K562 (cell line): ENCODE measurements at regions not wholly inside any gene's neighbourhood (a gene's known extent, or its start where the extent isn't known, plus 50 kb on each side); places are given as distances from the start of the nearest gene placed in this dataset.

Experiments
- ATAC-seq: fragments of 200-7000 bp; cut with Tn5 transposase; 3 replicates; pipeline ENCODE4 v1.9.1; 2020; ENCODE audit warnings: moderate library complexity
- BruUV-seq: library from RNA; stranded (reverse); fragments of 400-500 nt; replicated peaks from 2 replicates; lab custom pipeline; 2021; lab: Mats Ljungman, UMichigan
- CTCF ChIA-PET: fragments of 300-600 bp; formaldehyde crosslinking; extraction: SDS; loops from one replicate; lab custom pipeline; 2021; ENCODE audit warnings: low intra/inter-chr PET ratio; lab: Yijun Ruan, JAX
- POLR2A ChIA-PET: fragments of 300-600, 350-650 bp; sonication (Branson Sonifier 250); formaldehyde crosslinking; extraction: SDS; loops from one replicate; lab custom pipeline; 2021; ENCODE audit warnings: antibody characterized with exemption, inconsistent platforms; lab: Yijun Ruan, JAX
- DNase-seq, 4 experiments: peaks; one replicate each; pipeline versions ENCODE4 v3.0.0 to v3.0.0-alpha.2; 2011 to 2018; ENCODE audit warnings: low spot score in 3 of 4, mixed read lengths in 3 of 4; ENCODE audit errors: extremely low read depth in 1 of 4
- FAIRE-seq: peaks from 2 replicates; lab custom pipeline; 2011; peaks lifted over from hg19 to GRCh38; lab: Jason Lieb, UNC
- H2AFZ ChIP-seq: 2 replicates; pipeline ENCODE4 v1.6.0; 2011; ENCODE audit warnings: low read depth, low read length, control low read depth, inconsistent platforms
- H3K27ac ChIP-seq: fragments of 200-600 bp; 3 replicates; pipeline ENCODE4 v1.8.0; 2011; ENCODE audit warnings: low read depth, mild to moderate bottlenecking, control low read depth, inconsistent platforms, low read length, moderate library complexity, mixed read lengths; ENCODE audit errors: extremely low read depth
- H3K27me3 ChIP-seq, 2 experiments: fragments of 300-600 bp in 1 of 2; 2 replicates in 1 of 2; 3 replicates in 1 of 2; pipeline versions ENCODE4 v1.6.0 to v1.8.0; 2011; ENCODE audit warnings: inconsistent platforms in 2 of 2, low read length in 2 of 2, mild to moderate bottlenecking in 1 of 2, mixed read lengths in 1 of 2, moderate library complexity in 1 of 2; ENCODE audit not compliant: control insufficient read depth in 2 of 2, insufficient read depth in 2 of 2
- H3K36me3 ChIP-seq: fragments of 300-600 bp; 3 replicates; pipeline ENCODE4 v1.8.0; 2011; ENCODE audit warnings: mild to moderate bottlenecking, low read length, inconsistent platforms; ENCODE audit not compliant: control insufficient read depth, insufficient read depth
- H3K4me1 ChIP-seq, 2 experiments: fragments of 200-600 bp in 1 of 2; replicated peaks in 1 of 2; 2 replicates in 1 of 2; 3 replicates in 1 of 2; pipeline versions ENCODE4 v1.5.1 to v1.8.0; 2011; ENCODE audit warnings: inconsistent platforms in 2 of 2, low read length in 2 of 2, mild to moderate bottlenecking in 1 of 2, mixed read lengths in 1 of 2, moderate library complexity in 1 of 2; ENCODE audit not compliant: control insufficient read depth in 2 of 2, insufficient read depth in 2 of 2
- H3K4me2 ChIP-seq: 2 replicates; pipeline ENCODE4 v1.6.1; 2011; ENCODE audit warnings: low read length, control low read depth, inconsistent platforms, mixed read lengths; ENCODE audit not compliant: insufficient read depth
- H3K4me3 ChIP-seq: fragments of 200-600 bp; sonication (generic), shearing (Covaris generic); 2 replicates; pipeline ENCODE4 v1.5.1; 2016; ENCODE audit warnings: control low read depth, inconsistent platforms
- H3K79me2 ChIP-seq: fragments of 200-600 bp; 3 replicates; pipeline ENCODE4 v1.8.0; 2011; ENCODE audit warnings: low read length, inconsistent platforms; ENCODE audit not compliant: control insufficient read depth, insufficient read depth
- H3K9ac ChIP-seq, 2 experiments: 2 replicates each; pipeline versions ENCODE4 v1.6.0 to v1.6.1; 2011; ENCODE audit warnings: low read depth in 2 of 2, low read length in 2 of 2, control low read depth in 1 of 2, inconsistent platforms in 1 of 2, mild to moderate bottlenecking in 1 of 2, mixed read lengths in 1 of 2; ENCODE audit not compliant: insufficient read depth in 1 of 2
- H3K9me1 ChIP-seq: one replicate; pipeline ENCODE4 v1.6.0; 2011; ENCODE audit warnings: inconsistent platforms, mild to moderate bottlenecking, low read length, moderate library complexity; ENCODE audit not compliant: control insufficient read depth, insufficient read depth
- H3K9me3 ChIP-seq: replicated peaks from 2 replicates; pipeline ENCODE4 v1.5.1; 2011; ENCODE audit warnings: low read depth, low read length, inconsistent platforms; ENCODE audit not compliant: control insufficient read depth, insufficient read depth
- H4K20me1 ChIP-seq: replicated peaks from 2 replicates; pipeline ENCODE4 v1.6.1; 2011; ENCODE audit warnings: low read length, inconsistent platforms, mixed read lengths; ENCODE audit not compliant: control insufficient read depth, insufficient read depth
- ARID3B ChIP-seq: fragments of 250-450 bp; sonication (Bioruptor Pico); IDR thresholded peaks from 2 replicates; pipeline ENCODE4 v1.4.0; 2020; ENCODE audit warnings: borderline replicate concordance
- BRD9 ChIP-seq: fragments of 450-650 bp; IDR thresholded peaks from 2 replicates; pipeline ENCODE4 v1.6.1; 2018; ENCODE audit warnings: low read depth; ENCODE audit not compliant: partially characterized antibody
- EP400 ChIP-seq: fragments of 450-650 bp; IDR thresholded peaks from 2 replicates; pipeline ENCODE4 v1.6.1; 2017; ENCODE audit warnings: antibody characterized with exemption, mild to moderate bottlenecking, moderate library complexity
- FOXP1 ChIP-seq: sonication (generic); formaldehyde crosslinking; IDR thresholded peaks from 2 replicates; pipeline ENCODE4 v1.8.0; 2022; ENCODE audit warnings: mild to moderate bottlenecking, missing genetic modification reagents
- MAFF ChIP-seq: IDR thresholded peaks from 2 replicates; pipeline ENCODE4 v1.6.1; 2012; ENCODE audit warnings: low read length, improper control_type of control experiment
- NKRF ChIP-seq: fragments of 450-650 bp; IDR thresholded peaks from 2 replicates; pipeline ENCODE4 v1.6.1; 2016; ENCODE audit warnings: borderline replicate concordance
- POLR2G ChIP-seq: fragments of 200-400 bp; formaldehyde crosslinking; IDR thresholded peaks from 2 replicates; pipeline ENCODE4 v1.6.1; 2017; ENCODE audit warnings: low read depth, mild to moderate bottlenecking, antibody characterized with exemption, low read length, moderate library complexity
- RCOR1 ChIP-seq, 2 experiments: IDR thresholded peaks; 2 replicates each; pipeline ENCODE4 v1.6.1; 2012; ENCODE audit warnings: low read depth in 2 of 2, low read length in 2 of 2, borderline replicate concordance in 1 of 2, improper control_type of control experiment in 1 of 2
- SNAPC5 ChIP-seq: fragments of 250-450 bp; sonication (Bioruptor Pico); IDR thresholded peaks from 2 replicates; pipeline ENCODE4 v1.8.0; 2021; ENCODE audit warnings: moderate library complexity, mild to moderate bottlenecking, inconsistent platforms
- XRCC5 ChIP-seq: fragments of 200-400 bp; formaldehyde crosslinking; IDR thresholded peaks from 2 replicates; pipeline ENCODE4 v1.6.1; 2017; ENCODE audit warnings: low read depth, mild to moderate bottlenecking, low read length
- ZFP36 ChIP-seq: fragments of 150-350 bp; IDR thresholded peaks from 2 replicates; pipeline ENCODE4 v1.6.1; 2018; ENCODE audit warnings: low read length, low read depth; ENCODE audit not compliant: partially characterized antibody
- ZNF121 ChIP-seq: sonication (generic); formaldehyde crosslinking; conservative IDR thresholded peaks from 2 replicates; pipeline ENCODE4 v1.8.0; 2022; ENCODE audit warnings: missing genetic modification reagents
- ZNF766 ChIP-seq: fragments of 200-800 bp; sonication (Bioruptor generic); conservative IDR thresholded peaks from 2 replicates; pipeline ENCODE4 v1.6.1; 2016; ENCODE audit warnings: missing genetic modification characterization, missing compliant biosample characterization
- ZSCAN29 ChIP-seq: fragments of 450-650 bp; IDR thresholded peaks from 2 replicates; pipeline ENCODE4 v1.6.1; 2017
- whole genome bisulfite sequencing: fragments of 100-300 bp; shearing (Covaris generic); methylation state at CpG from one replicate; pipeline ENCODE4 v1.1.6; 2016; ENCODE audit warnings: low coverage, mixed read lengths; ENCODE audit not compliant: insufficient coverage; ENCODE audit errors: missing lambda C conversion rate; 5-methylcytosine and 5-hydroxymethylcytosine counted together
- in situ Hi-C: fragments of 300-500 bp; cut with MboI; formaldehyde crosslinking; loops from 4 replicates; pipeline ENCODE4 v1.15.0; 2018; ENCODE audit warnings: inconsistent platforms, mixed read lengths
- intact Hi-C: fragments of 100-400 bp; cut with micrococcal nuclease; formaldehyde crosslinking; loops from 2 replicates; pipeline ENCODE4 v1.14.2; 2022

DNA sequence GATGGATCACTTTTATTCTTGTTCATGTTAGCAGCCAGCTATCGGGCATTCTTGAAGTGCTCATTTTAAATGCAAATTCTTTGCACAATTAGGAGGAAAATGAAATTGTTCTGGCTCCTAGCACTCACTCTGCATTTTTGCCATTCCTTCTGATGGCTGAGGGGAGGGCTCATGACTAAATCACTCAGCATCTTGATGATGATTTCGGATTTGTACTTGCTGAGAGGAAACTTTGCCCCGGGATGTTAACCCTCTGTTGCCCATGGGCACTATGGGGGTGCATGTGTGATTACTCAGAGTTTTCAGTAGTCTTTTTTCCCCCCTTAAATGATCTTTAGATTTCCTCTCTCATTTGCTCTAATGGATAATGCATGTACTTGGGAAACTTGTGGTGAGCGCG, 299.6 kb upstream of the C2CD4B start:
- in situ Hi-C loops: no loop called here
- CTCF ChIA-PET: interaction anchor here (0.6 kb wide), 1 partner anchor 141 kb away, joined by 3 read pairs; no protein-coding TSS in a partner anchor

More for the DNA sequence above, 299.6 kb upstream of the C2CD4B start:
- Histone ChIP-seq H3K36me3 (no peaks in the 10 kb centered on the region), H3K9me1 (no peaks in the 10 kb centered on the region), H3K79me2 (no peaks in the 10 kb centered on the region), H3K4me3 (no peak overlapping the region), H2AFZ (no peak overlapping the region), H3K27ac (no peak overlapping the region), H3K4me1 (no peaks in the 10 kb centered on the region), H3K9me3 (no peaks in the 10 kb centered on the region), H3K9ac (no peak overlapping the region), H4K20me1 (no peaks in the 10 kb centered on the region; the same call in 1 of the 2 replicates), H3K27me3 (peaks cover 8 to 32% of the 10 kb centered on the region in 2 experiments; a peak in 4 of 5 replicates), H3K4me2 (no peak overlapping the region)
- ATAC-seq: no peak
- DNase-seq: no peak
- POLR2A ChIA-PET: no interaction called here
- 2% methylated on average over 5 of the region's 5 CpGs for WGBS
- no peak for FAIRE-seq
- no TSS peak for BruUV-seq
- intact Hi-C loops: no loop called here
- TF ChIP-seq POLR2G (no peak), NKRF (no peak), FOXP1 (CRISPR knock-in tag) (no peak), ZNF766 (CRISPR knock-in tag) (no peak), XRCC5 (no peak), BRD9 (no peak), ZSCAN29 (no peak), ZNF121 (CRISPR knock-in tag) (no peak), ZFP36 (no peak), RCOR1 (IDR thresholded peaks at IDR 0.05; ENCODE audit: borderline replicate concordance in 1 of 2, low read depth in 2 of 2, low read length in 2 of 2) (no peak), ARID3B (CRISPR knock-in tag) (no peak), SNAPC5 (CRISPR knock-in tag) (no peak), EP400 (no peak), MAFF (no peak)
